Activated T-helper 2 cell treated with anti-CD3 and anti-CD28 coated beads, Interferon-gamma antibody, Interleukin-2, Interleukin-4, amounts not matched to agents 10 μg/mL and 5 μg/mL and 100 μg/mL, durations not matched to agents 14 hours and 24 hours and 36 hours (primary cell): ENCODE measurements at regions not wholly inside any gene's neighbourhood (a gene's known extent, or its start where the extent isn't known, plus 50 kb on each side); places are given as distances from the start of the nearest gene placed in this dataset.
A peak's percentile ranks its signal among the peaks of the same experiment; 100 is the strongest.
"Not testable (repeated sequence)": the region's sequence is repeated elsewhere in the genome, so short reads cannot be mapped to it uniquely, and the experiment has no call there.

ENCODE experiments used
- DNase-seq: peaks from one replicate; pipeline ENCODE4 v3.0.0; 2021; ENCODE audit warnings: low spot score
- H3K27ac Mint-ChIP-seq: one replicate; pipeline ENCODE4 v1.8.0; 2021; ENCODE audit warnings: mixed read lengths
- H3K27me3 Mint-ChIP-seq: one replicate; pipeline ENCODE4 v1.8.0; 2021; ENCODE audit warnings: low read depth, mixed read lengths
- H3K36me3 Mint-ChIP-seq: one replicate; pipeline ENCODE4 v1.8.0; 2021; ENCODE audit warnings: low read depth, mixed read lengths
- H3K4me1 Mint-ChIP-seq: one replicate; pipeline ENCODE4 v1.8.0; 2021; ENCODE audit warnings: low read depth, mixed read lengths
- H3K4me3 Mint-ChIP-seq: one replicate; pipeline ENCODE4 v1.8.0; 2021; ENCODE audit warnings: low read depth, mild to moderate bottlenecking, moderate library complexity, mixed read lengths
- H3K9me3 Mint-ChIP-seq: one replicate; pipeline ENCODE4 v1.8.0; 2021; ENCODE audit warnings: mixed read lengths
- intact Hi-C: fragments of 100-400 bp; cut with micrococcal nuclease; formaldehyde crosslinking; loops from one replicate; pipeline ENCODE4 v1.15.1; 2023

- H3K9me3 Mint-ChIP-seq: no peaks in the 10 kb centered on the region
- H3K4me1 Mint-ChIP-seq: peaks cover 5% of the 10 kb centered on the region
- H3K27ac Mint-ChIP-seq: no peak overlapping the region
- no peaks in the 10 kb centered on the region for H3K36me3 Mint-ChIP-seq
- DNase-seq: no peak
- intact Hi-C loops: no loop called here
- H3K27me3 Mint-ChIP-seq: peaks cover 32% of the 10 kb centered on the region
- H3K4me3 Mint-ChIP-seq: no peak overlapping the region
Measured at GRCh38 chr1:10912441-10912840, 100.0 kb upstream of the TARDBP start.

GRCh38 chr1:10914056-10914455 is 98.4 kb upstream of the TARDBP start:
- DNase-seq: no peak

GRCh38 chr1:10915594-10915993 is 96.9 kb upstream of the TARDBP start:
- intact Hi-C loops: no loop called here
- no peaks in the 10 kb centered on the region for H3K9me3 Mint-ChIP-seq
- H3K4me1 Mint-ChIP-seq: peaks cover 16% of the 10 kb centered on the region
- peaks cover 39% of the 10 kb centered on the region for H3K27me3 Mint-ChIP-seq
- no peak overlapping the region for H3K27ac Mint-ChIP-seq
- no peak for DNase-seq
- no peak overlapping the region for H3K4me3 Mint-ChIP-seq
- no peaks in the 10 kb centered on the region for H3K36me3 Mint-ChIP-seq

More at GRCh38 chr1:10914056-10914455, 98.4 kb upstream of the TARDBP start:
- H3K36me3 Mint-ChIP-seq: no peaks in the 10 kb centered on the region
- H3K4me3 Mint-ChIP-seq: no peak overlapping the region
- no peaks in the 10 kb centered on the region for H3K9me3 Mint-ChIP-seq
- intact Hi-C loops: no loop called here
- peaks cover 39% of the 10 kb centered on the region for H3K27me3 Mint-ChIP-seq
- H3K4me1 Mint-ChIP-seq: peaks cover 16% of the 10 kb centered on the region
- no peak overlapping the region for H3K27ac Mint-ChIP-seq

- Mint-ChIP-seq H3K27me3 (peaks cover 45% of the 10 kb centered on the region), H3K4me1 (peaks cover 16% of the 10 kb centered on the region), H3K4me3 (no peak overlapping the region), H3K27ac (no peak overlapping the region), H3K36me3 (no peaks in the 10 kb centered on the region), H3K9me3 (no peaks in the 10 kb centered on the region)
- DNase-seq: no peak
- intact Hi-C loops: no loop called here
Measured at GRCh38 chr1:10916311-10916710, 96.1 kb upstream of the TARDBP start.

- intact Hi-C loops: no loop called here
- peaks cover 16% of the 10 kb centered on the region for H3K4me1 Mint-ChIP-seq
- no peak for DNase-seq
- H3K27me3 Mint-ChIP-seq: peaks cover 47% of the 10 kb centered on the region
- H3K27ac Mint-ChIP-seq: no peak overlapping the region
- H3K9me3 Mint-ChIP-seq: no peaks in the 10 kb centered on the region
- no peak overlapping the region for H3K4me3 Mint-ChIP-seq
- H3K36me3 Mint-ChIP-seq: no peaks in the 10 kb centered on the region
Measured at GRCh38 chr1:10916991-10917390, 95.5 kb upstream of the TARDBP start.

GRCh38 chr1:10917513-10918454 is 94.7 kb upstream of the TARDBP start:
- H3K27me3 Mint-ChIP-seq: peaks cover 45% of the 10 kb centered on the region
- no peak overlapping the region for H3K4me3 Mint-ChIP-seq
- H3K9me3 Mint-ChIP-seq: no peaks in the 10 kb centered on the region
- no peak overlapping the region for H3K27ac Mint-ChIP-seq
- no peaks in the 10 kb centered on the region for H3K36me3 Mint-ChIP-seq
- DNase-seq: no peak
- peaks cover 16% of the 10 kb centered on the region for H3K4me1 Mint-ChIP-seq
- intact Hi-C loops: no loop called here

- peaks cover 39% of the 10 kb centered on the region for H3K27me3 Mint-ChIP-seq
- DNase-seq: no peak
- no peak overlapping the region for H3K27ac Mint-ChIP-seq
- no peaks in the 10 kb centered on the region for H3K9me3 Mint-ChIP-seq
- H3K4me3 Mint-ChIP-seq: no peak overlapping the region
- intact Hi-C loops: no loop called here
- H3K4me1 Mint-ChIP-seq: peaks cover 16% of the 10 kb centered on the region
- no peaks in the 10 kb centered on the region for H3K36me3 Mint-ChIP-seq
Measured at GRCh38 chr1:10918531-10918930, 93.9 kb upstream of the TARDBP start.

- no peaks in the 10 kb centered on the region for H3K36me3 Mint-ChIP-seq
- H3K27ac Mint-ChIP-seq: no peak overlapping the region
- intact Hi-C loops: no loop called here
- no peak for DNase-seq
- H3K27me3 Mint-ChIP-seq: peaks cover 42% of the 10 kb centered on the region
- no peak overlapping the region for H3K4me3 Mint-ChIP-seq
- H3K4me1 Mint-ChIP-seq: peaks cover 16% of the 10 kb centered on the region
- H3K9me3 Mint-ChIP-seq: no peaks in the 10 kb centered on the region
Measured at GRCh38 chr1:10920063-10920626, 92.3 kb upstream of the TARDBP start.

- H3K9me3 Mint-ChIP-seq, H3K27ac Mint-ChIP-seq, intact Hi-C loops, DNase-seq, H3K36me3 Mint-ChIP-seq, H3K4me3 Mint-ChIP-seq: not testable (repeated sequence)
- peaks cover 11% of the 10 kb centered on the region for H3K4me1 Mint-ChIP-seq
- H3K27me3 Mint-ChIP-seq: peaks cover 38% of the 10 kb centered on the region
Measured at GRCh38 chr1:10922315-10923060, 90.0 kb upstream of the TARDBP start.

- no peaks in the 10 kb centered on the region for H3K36me3 Mint-ChIP-seq
- no peak overlapping the region for H3K4me3 Mint-ChIP-seq
- DNase-seq: no peak
- peaks cover 30% of the 10 kb centered on the region for H3K27me3 Mint-ChIP-seq
- intact Hi-C loops: no loop called here
- no peak overlapping the region for H3K27ac Mint-ChIP-seq
- H3K9me3 Mint-ChIP-seq: peaks cover 3% of the 10 kb centered on the region
- H3K4me1 Mint-ChIP-seq: no peaks in the 10 kb centered on the region
Measured at GRCh38 chr1:10924030-10924429, 88.4 kb upstream of the TARDBP start.

GRCh38 chr1:10928654-10929053 is 83.8 kb upstream of the TARDBP start:
- DNase-seq: no peak
- no peak overlapping the region for H3K27ac Mint-ChIP-seq
- intact Hi-C loops: no loop called here
- no peak overlapping the region for H3K4me3 Mint-ChIP-seq
- H3K27me3 Mint-ChIP-seq: peaks cover 25% of the 10 kb centered on the region
- H3K4me1 Mint-ChIP-seq: peaks cover 8% of the 10 kb centered on the region
- H3K36me3 Mint-ChIP-seq: peaks cover 3% of the 10 kb centered on the region
- peaks cover 6% of the 10 kb centered on the region for H3K9me3 Mint-ChIP-seq

GRCh38 chr1:10932088-10932487 is 80.4 kb upstream of the TARDBP start:
- Mint-ChIP-seq H3K36me3 (peaks cover 3% of the 10 kb centered on the region), H3K27me3 (peaks cover 31% of the 10 kb centered on the region), H3K4me1 (peaks cover 8% of the 10 kb centered on the region), H3K9me3 (peaks cover 6% of the 10 kb centered on the region), H3K27ac (no peak overlapping the region), H3K4me3 (no peak overlapping the region)
- intact Hi-C loops: no loop called here
- peak; percentile 31 for DNase-seq
